ENCODE measurements at regions not wholly inside any gene's neighbourhood (a gene's known extent, or its start where the extent isn't known, plus 50 kb on each side); places are given as distances from the start of the nearest gene placed in this dataset.

- Mint-ChIP-seq H3K9me3 (peaks cover 93% of the 10 kb centered on the region), H3K36me3 (ENCODE audit: low read depth) (peaks cover 1% of the 10 kb centered on the region; the same call in 1 of the 3 replicates), H3K4me3 (no peak overlapping the region), H3K27me3 (ENCODE audit: insufficient read depth, low read depth, poor library complexity) (no peaks in the 10 kb centered on the region), H3K4me1 (no peaks in the 10 kb centered on the region), H3K27ac (no peak overlapping the region)
- Histone ChIP-seq H4K20me1 (replicated peaks; ENCODE audit: insufficient read depth) (no peaks in the 10 kb centered on the region), H3K4me2 (no peak overlapping the region), H3K36me3 (ENCODE audit: insufficient read depth) (no peaks in the 10 kb centered on the region; the same call in 1 of the 2 replicates), H3K4me3 (no peak overlapping the region), H3K9me2 (ENCODE audit: insufficient read depth) (no peaks in the 10 kb centered on the region), H3K79me2 (replicated peaks; ENCODE audit: insufficient read depth) (no peaks in the 10 kb centered on the region), H2AFZ (no peak overlapping the region), H3F3A (replicated peaks; ENCODE audit: low read depth) (no peaks in the 10 kb centered on the region), H3K27me3 (ENCODE audit: insufficient read depth) (no peaks in the 10 kb centered on the region), H3K27ac (ENCODE audit: low read depth) (no peak overlapping the region), H3K4me1 (ENCODE audit: insufficient read depth) (no peaks in the 10 kb centered on the region)
- TF ChIP-seq NANOG (IDR thresholded peaks at IDR 0.05; ENCODE audit: borderline replicate concordance), result no peak
- TF ChIP-seq JUNB (IDR thresholded peaks at IDR 0.05; ENCODE audit: unreplicated experiment), result no peak
- no peak for TF ChIP-seq POLR2AphosphoS5 (IDR thresholded peaks at IDR 0.05; ENCODE audit: low read depth)
- TF ChIP-seq CREB1 (CRISPR knock-in tag; IDR thresholded peaks at IDR 0.05; ENCODE audit: low read depth), result no peak
- TF ChIP-seq EZH2phosphoT487 (IDR thresholded peaks at IDR 0.05; ENCODE audit: unreplicated experiment), result no peak
- TF ChIP-seq ZNF114 (CRISPR knock-in tag; IDR thresholded peaks at IDR 0.05), result no peak
- no peak for TF ChIP-seq ZNF462 (CRISPR knock-in tag; IDR thresholded peaks at IDR 0.05)
- DNase-seq (ENCODE audit: low spot score), result no peak
- ATAC-seq, result no peak
Observed at GRCh38 chr20:54839224-54839623, 363.8 kb downstream of the DOK5 start.

- H3F3A ChIP-seq (replicated peaks; ENCODE audit: low read depth), result no peaks in the 10 kb centered on the region
- H3K4me3 ChIP-seq, result no peak overlapping the region
- H3K4me1 Mint-ChIP-seq, result no peaks in the 10 kb centered on the region
- H3K27ac ChIP-seq (ENCODE audit: low read depth), result no peak overlapping the region
- H3K79me2 ChIP-seq (replicated peaks; ENCODE audit: insufficient read depth), result no peaks in the 10 kb centered on the region
- H3K36me3 Mint-ChIP-seq (ENCODE audit: low read depth), result peaks cover 9% of the 10 kb centered on the region; the same call in 1 of the 3 replicates
- H3K27ac Mint-ChIP-seq, result no peak overlapping the region
- no peaks in the 10 kb centered on the region for H3K27me3 Mint-ChIP-seq (ENCODE audit: insufficient read depth, low read depth, poor library complexity)
- H3K9me2 ChIP-seq (ENCODE audit: insufficient read depth), result no peaks in the 10 kb centered on the region
- H3K36me3 ChIP-seq (ENCODE audit: insufficient read depth), result no peaks in the 10 kb centered on the region
- no peak overlapping the region for H3K4me2 ChIP-seq
- no peaks in the 10 kb centered on the region for H3K27me3 ChIP-seq (ENCODE audit: insufficient read depth)
- peaks cover 93% of the 10 kb centered on the region for H3K9me3 Mint-ChIP-seq
- H3K4me3 Mint-ChIP-seq, result no peak overlapping the region
- ATAC-seq, result no peak
- no peak overlapping the region for H2AFZ ChIP-seq
- no peaks in the 10 kb centered on the region for H3K4me1 ChIP-seq (ENCODE audit: insufficient read depth)
- no peaks in the 10 kb centered on the region for H4K20me1 ChIP-seq (replicated peaks; ENCODE audit: insufficient read depth)
- no peak for DNase-seq (ENCODE audit: low spot score)
- TF ChIP-seq CREB1 (CRISPR knock-in tag; IDR thresholded peaks at IDR 0.05; ENCODE audit: low read depth) (no peak), ZNF462 (CRISPR knock-in tag; IDR thresholded peaks at IDR 0.05) (no peak)
Observed at GRCh38 chr20:54837226-54837625, 361.8 kb downstream of the DOK5 start.

Measured in GM23338 (cell line).